Thymus (tissue), 11 donors: ENCODE measurements at regions not wholly inside any gene's neighbourhood (a gene's known extent, or its start where the extent isn't known, plus 50 kb on each side); places are given as distances from the start of the nearest gene placed in this dataset.

Experiments
- DNase-seq, 9 donors: peaks; one replicate each; pipeline ENCODE4 v3.0.0-alpha.2; 2013; ENCODE audit warnings: low spot score in 9 of 9, low read depth in 6 of 9, missing footprints in 1 of 9
- H3K27ac ChIP-seq, 2 donors: one replicate each; pipeline ENCODE4 v1.5.1; 2013; ENCODE audit warnings: control low read depth in 1 of 2, low read depth in 1 of 2, low read length in 1 of 2, mild to moderate bottlenecking in 1 of 2, moderate library complexity in 1 of 2
- H3K27me3 ChIP-seq, 2 donors: one replicate each; pipeline ENCODE4 v1.5.1; 2013; ENCODE audit warnings: low read length in 1 of 2; ENCODE audit not compliant: control insufficient read depth in 2 of 2, insufficient read depth in 1 of 2
- H3K36me3 ChIP-seq, 2 donors: one replicate each; pipeline ENCODE4 v1.5.1; 2013; ENCODE audit warnings: low read length in 1 of 2, mild to moderate bottlenecking in 1 of 2, moderate library complexity in 1 of 2; ENCODE audit not compliant: control insufficient read depth in 2 of 2, insufficient read depth in 2 of 2
- H3K4me1 ChIP-seq, 2 donors: one replicate each; pipeline ENCODE4 v1.5.1; 2013; ENCODE audit warnings: low read length in 2 of 2; ENCODE audit not compliant: control insufficient read depth in 2 of 2, insufficient read depth in 2 of 2
- H3K4me3 ChIP-seq, 2 donors: one replicate each; pipeline ENCODE4 v1.5.1; 2013; ENCODE audit warnings: low read length in 2 of 2, control low read depth in 1 of 2, mild to moderate bottlenecking in 1 of 2
- H3K9me3 ChIP-seq, 2 donors: one replicate each; pipeline ENCODE4 v1.5.1; 2013; ENCODE audit warnings: low read length in 1 of 2, mild to moderate bottlenecking in 1 of 2; ENCODE audit not compliant: control insufficient read depth in 2 of 2, insufficient read depth in 1 of 2
- WGBS: extraction: QIAGEN DNeasy Blood & Tissue Kit; methylation state at CpG from one replicate; pipeline ENCODE4 v1.1.7; 2013; 5-methylcytosine and 5-hydroxymethylcytosine counted together
- donor health status: healthy.

DNA sequence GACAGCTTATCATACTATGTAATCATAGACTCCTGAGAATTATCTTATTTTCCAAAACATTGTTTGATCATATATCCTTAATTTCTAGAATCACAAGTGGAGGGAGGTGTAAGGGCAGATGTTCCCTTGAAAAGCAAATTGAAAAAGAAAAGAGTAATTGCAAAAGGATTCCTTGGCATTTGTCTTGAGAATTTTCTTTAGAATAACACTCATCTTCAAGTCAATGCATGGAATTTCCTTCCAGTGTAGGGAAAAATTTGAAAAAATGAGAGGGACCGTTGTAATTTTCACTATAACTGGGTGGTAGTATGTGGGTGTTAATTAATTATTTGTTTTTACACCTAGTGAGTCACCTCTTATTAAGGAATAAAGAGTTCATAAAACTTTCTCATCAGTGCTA is 724.6 kb upstream of the ADAMTS5 start:
- no peak for DNase-seq
- H3K27me3 ChIP-seq: no peaks in the 10 kb centered on the region
- H3K4me1 ChIP-seq: no peaks in the 10 kb centered on the region
- no peaks in the 10 kb centered on the region for H3K36me3 ChIP-seq
- H3K9me3 ChIP-seq: no peaks in the 10 kb centered on the region
- H3K4me3 ChIP-seq: no peak overlapping the region
- 45% methylated on average over 1 of the region's 1 CpG for WGBS
- no peak overlapping the region for H3K27ac ChIP-seq

GRCh38 chr21:27691006-27691405 is 724.1 kb upstream of the ADAMTS5 start:
- H3K4me1 ChIP-seq: no peaks in the 10 kb centered on the region
- no peak for DNase-seq
- 73% methylated on average over 1 of the region's 1 CpG for WGBS
- H3K9me3 ChIP-seq: no peaks in the 10 kb centered on the region
- H3K27me3 ChIP-seq: no peaks in the 10 kb centered on the region
- no peaks in the 10 kb centered on the region for H3K36me3 ChIP-seq
- H3K4me3 ChIP-seq: no peak overlapping the region
- no peak overlapping the region for H3K27ac ChIP-seq

- no peaks in the 10 kb centered on the region for H3K36me3 ChIP-seq
- no peak for DNase-seq
- no peaks in the 10 kb centered on the region for H3K4me1 ChIP-seq
- H3K9me3 ChIP-seq: no peaks in the 10 kb centered on the region
- H3K27ac ChIP-seq: no peak overlapping the region
- no peaks in the 10 kb centered on the region for H3K27me3 ChIP-seq
- no peak overlapping the region for H3K4me3 ChIP-seq
- WGBS: 85% methylated on average over 4 of the region's 4 CpGs
These were observed 723.5 kb upstream of the ADAMTS5 start for GRCh38 chr21:27690426-27690825.

GRCh38 chr21:27688773-27689172 is 721.9 kb upstream of the ADAMTS5 start:
- H3K36me3 ChIP-seq: no peaks in the 10 kb centered on the region
- H3K9me3 ChIP-seq: no peaks in the 10 kb centered on the region
- no peak for DNase-seq
- no peak overlapping the region for H3K4me3 ChIP-seq
- no peak overlapping the region for H3K27ac ChIP-seq
- H3K4me1 ChIP-seq: no peaks in the 10 kb centered on the region
- no peaks in the 10 kb centered on the region for H3K27me3 ChIP-seq

DNA sequence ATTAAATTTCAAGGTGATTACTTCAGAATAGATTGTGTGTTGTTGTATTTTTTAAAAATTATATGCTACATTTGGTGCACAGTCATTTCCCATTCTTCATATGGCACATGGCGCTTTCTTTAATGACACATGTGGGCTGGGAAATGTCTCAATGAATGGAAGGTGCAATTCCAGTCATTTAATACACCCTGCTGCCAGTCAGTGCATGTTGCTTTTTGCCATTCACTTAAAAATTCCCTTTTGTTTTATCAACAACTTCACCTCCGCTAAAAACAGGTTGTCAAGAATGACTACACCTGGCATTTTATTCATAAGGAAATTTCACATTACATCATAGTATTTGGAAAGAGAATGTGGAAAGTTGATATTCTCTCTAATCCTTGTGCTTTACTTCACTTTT is 716.4 kb upstream of the ADAMTS5 start:
- no peak for DNase-seq
- WGBS: 83% methylated on average over 2 of the region's 2 CpGs
- Histone ChIP-seq H3K9me3 (no peaks in the 10 kb centered on the region), H3K27ac (no peak overlapping the region), H3K27me3 (no peaks in the 10 kb centered on the region), H3K36me3 (no peaks in the 10 kb centered on the region), H3K4me3 (no peak overlapping the region), H3K4me1 (no peaks in the 10 kb centered on the region)

DNA sequence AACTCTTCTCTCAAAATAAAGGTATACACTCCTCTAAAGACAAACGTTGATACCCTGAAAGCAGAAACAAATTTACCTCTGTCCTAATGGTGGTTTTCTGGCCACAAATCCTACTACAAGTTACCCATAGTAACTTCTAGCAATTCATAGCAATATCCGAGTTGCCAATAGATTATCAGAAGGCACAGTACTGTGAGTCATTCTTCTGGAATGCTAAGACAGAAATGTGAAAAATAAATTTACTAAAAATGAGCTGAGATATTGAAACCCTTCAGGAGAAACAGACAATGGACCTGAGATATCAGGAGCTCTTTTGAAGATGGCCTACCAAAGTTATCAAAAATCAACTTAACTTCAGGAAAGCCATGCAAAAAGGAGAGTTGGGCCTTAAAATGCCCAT is 715.0 kb upstream of the ADAMTS5 start:
- 82% methylated on average over 2 of the region's 2 CpGs for WGBS
- H3K4me1 ChIP-seq: no peaks in the 10 kb centered on the region
- H3K4me3 ChIP-seq: no peak overlapping the region
- no peaks in the 10 kb centered on the region for H3K36me3 ChIP-seq
- no peak overlapping the region for H3K27ac ChIP-seq
- H3K27me3 ChIP-seq: no peaks in the 10 kb centered on the region
- DNase-seq: no peak
- no peaks in the 10 kb centered on the region for H3K9me3 ChIP-seq

DNA sequence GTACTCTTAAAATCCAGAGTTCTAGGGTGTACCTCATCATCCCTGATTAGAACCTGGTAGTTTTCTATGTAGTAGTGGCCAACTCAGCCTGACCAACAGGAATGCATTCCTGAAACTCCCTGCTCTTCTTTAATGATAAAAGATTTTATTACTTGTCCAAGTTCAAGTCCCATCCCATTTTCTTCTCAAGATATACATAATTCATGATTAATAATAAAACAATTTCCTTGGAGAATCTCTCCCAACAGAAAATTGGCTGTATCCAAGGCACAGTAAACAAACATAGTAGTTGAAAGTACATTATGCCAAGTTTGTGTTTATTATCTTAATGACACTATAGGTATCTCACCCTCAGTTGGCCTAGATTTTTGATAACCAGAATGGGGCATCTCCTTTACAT is 714.1 kb upstream of the ADAMTS5 start:
- DNase-seq: no peak
- Histone ChIP-seq H3K9me3 (no peaks in the 10 kb centered on the region), H3K4me1 (no peaks in the 10 kb centered on the region), H3K36me3 (no peaks in the 10 kb centered on the region), H3K27ac (no peak overlapping the region), H3K4me3 (no peak overlapping the region), H3K27me3 (no peaks in the 10 kb centered on the region)

GRCh38 chr21:27680181-27680580 is 713.3 kb upstream of the ADAMTS5 start:
- Histone ChIP-seq H3K4me1 (no peaks in the 10 kb centered on the region), H3K36me3 (no peaks in the 10 kb centered on the region), H3K9me3 (no peaks in the 10 kb centered on the region), H3K4me3 (no peak overlapping the region), H3K27me3 (no peaks in the 10 kb centered on the region), H3K27ac (no peak overlapping the region)
- DNase-seq: no peak

GRCh38 chr21:27678511-27678910 is 711.6 kb upstream of the ADAMTS5 start:
- Histone ChIP-seq H3K4me3 (no peak overlapping the region), H3K27me3 (no peaks in the 10 kb centered on the region), H3K9me3 (no peaks in the 10 kb centered on the region), H3K27ac (no peak overlapping the region), H3K36me3 (no peaks in the 10 kb centered on the region), H3K4me1 (no peaks in the 10 kb centered on the region)
- no peak for DNase-seq
- WGBS: 76% methylated on average over 2 of the region's 2 CpGs

DNA sequence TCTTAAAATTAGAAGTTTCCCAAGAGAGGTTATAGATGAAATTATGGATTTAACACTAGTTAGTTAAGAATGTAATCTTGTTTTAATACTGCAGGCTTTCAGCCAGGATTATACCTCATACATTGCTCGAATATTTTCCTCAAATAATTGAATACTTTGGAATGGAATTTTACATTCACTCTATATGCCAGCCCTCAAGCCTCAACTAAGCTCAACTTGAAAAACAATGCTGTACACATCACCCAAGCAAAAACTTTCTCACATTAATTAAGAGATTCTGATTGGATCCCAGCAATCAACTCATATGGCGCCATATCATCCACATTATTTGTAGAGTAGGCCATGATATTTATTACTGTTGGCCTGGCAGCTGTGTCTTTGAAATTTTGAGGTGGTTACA is 710.7 kb upstream of the ADAMTS5 start:
- H3K9me3 ChIP-seq: no peaks in the 10 kb centered on the region
- no peaks in the 10 kb centered on the region for H3K27me3 ChIP-seq
- H3K36me3 ChIP-seq: no peaks in the 10 kb centered on the region
- no peaks in the 10 kb centered on the region for H3K4me1 ChIP-seq
- no peak for DNase-seq
- 17% methylated on average over 2 of the region's 2 CpGs for WGBS
- H3K4me3 ChIP-seq: no peak overlapping the region
- no peak overlapping the region for H3K27ac ChIP-seq
